ENCODE measurements at regions not wholly inside any gene's neighbourhood (a gene's known extent, or its start where the extent isn't known, plus 50 kb on each side); places are given as distances from the start of the nearest gene placed in this dataset.

DNA sequence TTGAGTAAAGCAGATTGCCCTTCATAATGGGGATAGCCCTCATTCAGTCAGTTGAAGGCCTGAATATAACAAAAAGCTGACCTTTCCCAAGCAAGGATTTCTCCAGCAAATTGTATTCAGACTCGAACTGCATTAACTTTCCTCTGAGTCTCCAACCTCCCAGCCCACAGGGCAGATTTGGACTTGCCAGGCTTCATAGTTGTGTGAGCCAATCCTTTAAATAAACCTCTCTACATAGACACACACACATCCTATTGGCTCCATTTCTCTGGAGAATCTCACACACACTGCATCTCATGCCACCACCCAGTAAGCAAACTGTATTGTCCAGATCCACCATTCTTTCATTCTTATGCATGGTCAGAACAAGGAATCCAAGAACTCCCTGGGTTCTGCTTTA is 225.1 kb downstream of the MPDZ start:
- no peak for DNase-seq

Measured in nucleus accumbens (tissue), 56 donors.